ENCODE measurements at regions not wholly inside any gene's neighbourhood (a gene's known extent, or its start where the extent isn't known, plus 50 kb on each side); places are given as distances from the start of the nearest gene placed in this dataset.
A peak's percentile ranks its signal among the peaks of the same experiment; 100 is the strongest.

- WGBS (ENCODE audit: insufficient coverage, insufficient replicate concordance, low lambda C conversion rate, missing lambda C conversion rate): 9% methylated on average over 5 of the region's 5 CpGs
- Histone ChIP-seq H3K9ac (ENCODE audit: control insufficient read depth, insufficient read depth, low read length) (no peak overlapping the region), H3K36me3 (ENCODE audit: control insufficient read depth in 2 of 2, insufficient read depth in 2 of 2, low read length in 1 of 2) (no peaks in the 10 kb centered on the region), H3K9me3 (replicated peaks; ENCODE audit: control insufficient read depth, insufficient read depth, low read length) (no peaks in the 10 kb centered on the region), H2AFZ (ENCODE audit: control insufficient read depth, low read depth, low read length) (no peak overlapping the region), H3K79me2 (ENCODE audit: control insufficient read depth, insufficient read depth, low read length) (no peaks in the 10 kb centered on the region), H3K4me3 (no peak overlapping the region), H3K4me1 (ENCODE audit: control insufficient read depth, insufficient read depth, low read length) (no peaks in the 10 kb centered on the region), H3K27ac (ENCODE audit: control insufficient read depth, insufficient read depth) (no peak overlapping the region), H3K27me3 (replicated peaks in 1 of 2; ENCODE audit: control insufficient read depth in 2 of 2, insufficient read depth in 2 of 2, low read length in 1 of 2) (no peaks in the 10 kb centered on the region), H3K4me2 (ENCODE audit: control insufficient read depth, insufficient read depth) (no peak overlapping the region), H4K20me1 (ENCODE audit: control insufficient read depth, insufficient read depth) (no peaks in the 10 kb centered on the region)
- no TSS peak for BruUV-seq (replicated peaks)
- DNase-seq (ENCODE audit: low read depth, low spot score): no peak
- in situ Hi-C loops (cut with MboI): no loop called here
- FAIRE-seq: no peak
- ATAC-seq: no peak
- SMC1A ChIA-PET (ENCODE audit: uncharacterized antibody, unreplicated experiment): no interaction called here
- TF ChIP-seq USF1 (IDR thresholded peaks at IDR 0.05; ENCODE audit: borderline replicate concordance, extremely low read length, insufficient read depth, low read depth, low read length): peak; percentile 12
- TF ChIP-seq NFYB (IDR thresholded peaks at IDR 0.05; ENCODE audit: insufficient read depth, low read depth, low read length): peak; percentile 75
- TF ChIP-seq RUNX3 (IDR thresholded peaks at IDR 0.05; ENCODE audit: low read length): no peak
- peak; percentile 57; the same call in 1 of the 2 replicates for TF ChIP-seq RFX5 (IDR thresholded peaks at IDR 0.05; ENCODE audit: low read depth, low read length)
- TF ChIP-seq POLR2A (IDR thresholded peaks at IDR 0.05; ENCODE audit: low read depth, low read length): no peak
- intact Hi-C loops (cut with micrococcal nuclease; ENCODE audit: unreplicated experiment): no loop called here
- RAD21 ChIA-PET (ENCODE audit: unreplicated experiment): no interaction called here
- POLR2A ChIA-PET: no interaction called here
- CTCF ChIA-PET: no interaction called here
Observed at GRCh38 chr17:6361733-6362132, 73.2 kb downstream of the AIPL1 start.

GRCh38 chr17:6358131-6358530, 76.8 kb downstream of the AIPL1 start:
- Histone ChIP-seq H3K4me1 (ENCODE audit: control insufficient read depth, insufficient read depth, low read length) (no peaks in the 10 kb centered on the region), H2AFZ (ENCODE audit: control insufficient read depth, low read depth, low read length) (no peak overlapping the region), H3K4me2 (ENCODE audit: control insufficient read depth, insufficient read depth) (no peak overlapping the region), H3K9ac (ENCODE audit: control insufficient read depth, insufficient read depth, low read length) (no peak overlapping the region), H3K36me3 (ENCODE audit: control insufficient read depth in 2 of 2, insufficient read depth in 2 of 2, low read length in 1 of 2) (no peaks in the 10 kb centered on the region), H3K4me3 (no peak overlapping the region), H4K20me1 (ENCODE audit: control insufficient read depth, insufficient read depth) (no peaks in the 10 kb centered on the region), H3K27me3 (replicated peaks in 1 of 2; ENCODE audit: control insufficient read depth in 2 of 2, insufficient read depth in 2 of 2, low read length in 1 of 2) (no peaks in the 10 kb centered on the region), H3K9me3 (replicated peaks; ENCODE audit: control insufficient read depth, insufficient read depth, low read length) (no peaks in the 10 kb centered on the region), H3K79me2 (ENCODE audit: control insufficient read depth, insufficient read depth, low read length) (no peaks in the 10 kb centered on the region), H3K27ac (ENCODE audit: control insufficient read depth, insufficient read depth) (no peak overlapping the region)
- ChIA-PET POLR2A (no interaction called here), RAD21 (ENCODE audit: unreplicated experiment) (no interaction called here), SMC1A (ENCODE audit: uncharacterized antibody, unreplicated experiment) (no interaction called here), CTCF (no interaction called here)
- no peak for FAIRE-seq
- BruUV-seq (replicated peaks): no TSS peak
- TF ChIP-seq TCF3 (IDR thresholded peaks at IDR 0.05; ENCODE audit: borderline replicate concordance, insufficient read depth, low read depth, low read length) (no peak), ESRRA (IDR thresholded peaks at IDR 0.05; ENCODE audit: low read length) (no peak)
- intact Hi-C loops (cut with micrococcal nuclease; ENCODE audit: unreplicated experiment): no loop called here
- no peak for ATAC-seq
- no peak for DNase-seq (ENCODE audit: low read depth, low spot score)
- in situ Hi-C loops (cut with MboI): no loop called here
- WGBS (ENCODE audit: insufficient coverage, insufficient replicate concordance, low lambda C conversion rate, missing lambda C conversion rate): 35% methylated on average over 3 of the region's 3 CpGs
